ENCODE measurements at regions not wholly inside any gene's neighbourhood (a gene's known extent, or its start where the extent isn't known, plus 50 kb on each side); places are given as distances from the start of the nearest gene placed in this dataset.

GRCh38 chr4:18881556-18881955 lies 860.0 kb upstream of the LCORL start:
- H3K9me1 ChIP-seq (replicated peaks; ENCODE audit: control insufficient read depth, extremely low read depth, insufficient read depth, low read length), result no peaks in the 10 kb centered on the region
- H3K27me3 ChIP-seq (ENCODE audit: control insufficient read depth in 2 of 2, insufficient read depth in 2 of 2, low read length in 2 of 2), result no peaks in the 10 kb centered on the region
- no peaks in the 10 kb centered on the region for H3K79me2 ChIP-seq (ENCODE audit: control insufficient read depth, insufficient read depth, low read length)
- ChIA-PET CTCF (no interaction called here), POLR2A (no interaction called here)
- dilution Hi-C loops (cut with MboI; ENCODE audit: extremely low pct_ligation_motif_present, low sequenced_read_pairs) (no loop called here), intact Hi-C loops (cut with micrococcal nuclease) (no loop called here)
- H3K36me3 ChIP-seq (ENCODE audit: control insufficient read depth in 2 of 2, extremely low read depth in 1 of 2, insufficient read depth in 2 of 2, low read length in 2 of 2), result no peaks in the 10 kb centered on the region
- no peak overlapping the region for H2AFZ ChIP-seq (ENCODE audit: low read depth, low read length)
- H3K27ac ChIP-seq (ENCODE audit: insufficient read depth, low read depth, low read length), result no peak overlapping the region
- BruUV-seq (replicated peaks), result no TSS peak
- no peak overlapping the region for H3K9ac ChIP-seq (replicated peaks; ENCODE audit: extremely low read depth, insufficient read depth, low read length)
- TF ChIP-seq CTCF (IDR thresholded peaks at IDR 0.05; ENCODE audit: extremely low read depth in 1 of 2, insufficient read depth in 1 of 2, low read depth in 1 of 2, low read length in 2 of 2), result no peak
- no peak for TF ChIP-seq JUN (IDR thresholded peaks at IDR 0.05; ENCODE audit: borderline replicate concordance, insufficient read depth, insufficient read length, low read depth)
- no peak for TF ChIP-seq POLR2AphosphoS5 (IDR thresholded peaks at IDR 0.05; ENCODE audit: insufficient read depth, low read depth, low read length)
- no peak for TF ChIP-seq GATA2 (IDR thresholded peaks at IDR 0.05; ENCODE audit: insufficient read depth, insufficient read length, low read depth, low read length)
- no peak for TF ChIP-seq MAX (IDR thresholded peaks at IDR 0.05; ENCODE audit: insufficient read depth, insufficient read length)
- no peak for TF ChIP-seq FOS (IDR thresholded peaks at IDR 0.05; ENCODE audit: borderline replicate concordance, insufficient read depth, low read length)
- no peak for TF ChIP-seq MYC (IDR thresholded peaks at IDR 0.05; ENCODE audit: low read depth, low read length)
- no peak for TF ChIP-seq EZH2 (IDR thresholded peaks at IDR 0.05; ENCODE audit: borderline replicate concordance, low read depth, low read length, severe bottlenecking)
- no peak for TF ChIP-seq POLR2A (IDR thresholded peaks at IDR 0.05; ENCODE audit: low read depth, low read length)
- no peaks in the 10 kb centered on the region for H3K9me3 ChIP-seq (replicated peaks; ENCODE audit: control insufficient read depth, insufficient read depth, low read length)
- no peak overlapping the region for H3K4me2 ChIP-seq (ENCODE audit: insufficient read depth, low read length)
- H3K4me3 ChIP-seq (replicated peaks in 1 of 3; ENCODE audit: insufficient read depth in 1 of 3, low read depth in 1 of 3, low read length in 3 of 3), result no peak overlapping the region
- DNase-seq (ENCODE audit: low read depth, low spot score), result no peak
- no peaks in the 10 kb centered on the region for H3K4me1 ChIP-seq (ENCODE audit: control insufficient read depth, extremely low read depth, insufficient read depth, low read length)
- no peak for FAIRE-seq
- H4K20me1 ChIP-seq (replicated peaks; ENCODE audit: control insufficient read depth, extremely low read depth, insufficient read depth, low read length), result no peaks in the 10 kb centered on the region

All from endothelial cell of umbilical vein (primary cell).